HG03175 (cell line): ENCODE measurements at regions not wholly inside any gene's neighbourhood (a gene's known extent, or its start where the extent isn't known, plus 50 kb on each side); places are given as distances from the start of the nearest gene placed in this dataset.

Source experiments
- ATAC-seq: cut with Tn5 transposase; IDR thresholded peaks from one replicate; pipeline ENCODE4 v1.9.1; 2021; ENCODE audit warnings: mild to moderate bottlenecking, moderate library complexity; ENCODE audit not compliant: unreplicated experiment

GRCh38 chr10:111435871-111436270 lies 359.0 kb downstream of the ADRA2A start:
- no peak for ATAC-seq

GRCh38 chr10:111439034-111439842 lies 362.4 kb downstream of the ADRA2A start:
- no peak for ATAC-seq

DNA sequence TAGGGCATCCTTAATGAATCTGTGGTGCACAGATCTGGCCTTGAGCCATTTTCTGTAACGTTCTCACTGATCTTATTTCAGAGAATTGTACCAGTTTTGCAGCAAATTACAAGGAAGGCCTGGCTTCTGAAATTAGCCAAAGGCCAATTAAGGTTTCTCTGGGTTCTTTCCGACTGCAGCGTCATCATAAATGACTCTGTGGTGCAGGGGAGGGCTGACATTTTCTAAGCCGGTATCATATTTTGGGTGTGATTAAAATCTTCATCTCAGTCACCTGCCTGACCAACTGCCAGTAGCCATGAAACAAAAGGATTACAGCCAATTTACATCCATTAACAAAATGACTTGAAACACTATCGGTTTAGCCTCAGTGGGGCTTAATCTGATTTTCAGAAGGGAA lies 363.7 kb downstream of the ADRA2A start:
- ATAC-seq = no peak

DNA sequence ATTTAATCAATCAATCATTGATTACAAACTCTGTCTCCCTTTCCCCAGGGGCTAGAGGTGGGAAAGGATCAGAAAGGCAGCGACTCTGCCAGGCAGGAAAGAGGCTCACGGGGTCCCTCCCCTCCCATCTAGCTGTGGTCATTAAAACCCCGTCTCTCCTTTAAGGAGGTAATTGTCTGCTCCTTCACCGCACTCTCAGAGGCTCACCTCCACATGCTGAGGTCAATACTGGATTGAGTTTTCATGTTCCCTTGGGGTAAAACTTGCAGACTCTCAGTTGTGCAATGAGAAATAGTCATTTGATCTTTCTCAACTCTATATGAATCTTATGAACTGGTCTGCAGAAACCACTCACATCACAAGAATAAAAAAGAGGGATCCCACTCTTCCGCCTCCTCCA lies 368.8 kb downstream of the ADRA2A start:
- ATAC-seq = no peak

DNA sequence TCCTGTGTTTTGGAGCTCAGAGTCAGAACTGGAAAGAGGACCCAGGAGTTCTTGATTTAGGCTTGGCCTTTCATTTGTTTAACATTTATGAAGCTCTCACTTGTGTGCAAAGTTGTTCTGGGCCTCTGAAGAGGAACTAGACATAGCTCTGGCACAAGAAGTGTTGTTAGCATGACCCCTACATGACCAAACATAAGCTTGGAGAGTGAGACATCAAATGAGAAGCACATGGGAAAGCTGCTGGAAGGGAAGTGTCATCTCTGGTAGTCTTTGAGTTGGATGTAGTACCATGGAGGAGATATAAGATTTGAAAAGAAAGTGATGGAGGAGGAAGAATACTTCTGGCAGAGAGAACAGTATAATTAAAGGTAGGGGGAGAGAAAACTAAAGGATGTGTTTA lies 370.1 kb downstream of the ADRA2A start:
- no peak for ATAC-seq

DNA sequence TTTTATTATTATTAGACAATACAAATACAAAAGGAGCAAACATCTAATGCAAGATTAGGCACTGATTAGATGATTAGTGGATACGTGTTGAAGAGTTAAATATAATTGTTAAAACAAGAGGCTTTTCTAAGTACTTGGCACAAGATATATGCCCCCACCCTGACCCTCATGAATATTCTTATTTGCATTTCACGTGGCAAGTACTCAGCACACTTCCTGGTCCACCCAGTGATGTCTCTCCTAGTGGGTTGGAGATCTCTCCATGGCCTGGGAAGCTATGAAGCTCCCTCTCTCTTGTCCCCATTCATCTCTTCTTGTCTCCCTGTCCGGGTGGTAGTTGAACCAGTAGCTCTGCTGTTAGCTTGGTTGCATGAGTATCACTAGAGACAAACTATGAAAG lies 375.3 kb downstream of the ADRA2A start:
- ATAC-seq = no peak

DNA sequence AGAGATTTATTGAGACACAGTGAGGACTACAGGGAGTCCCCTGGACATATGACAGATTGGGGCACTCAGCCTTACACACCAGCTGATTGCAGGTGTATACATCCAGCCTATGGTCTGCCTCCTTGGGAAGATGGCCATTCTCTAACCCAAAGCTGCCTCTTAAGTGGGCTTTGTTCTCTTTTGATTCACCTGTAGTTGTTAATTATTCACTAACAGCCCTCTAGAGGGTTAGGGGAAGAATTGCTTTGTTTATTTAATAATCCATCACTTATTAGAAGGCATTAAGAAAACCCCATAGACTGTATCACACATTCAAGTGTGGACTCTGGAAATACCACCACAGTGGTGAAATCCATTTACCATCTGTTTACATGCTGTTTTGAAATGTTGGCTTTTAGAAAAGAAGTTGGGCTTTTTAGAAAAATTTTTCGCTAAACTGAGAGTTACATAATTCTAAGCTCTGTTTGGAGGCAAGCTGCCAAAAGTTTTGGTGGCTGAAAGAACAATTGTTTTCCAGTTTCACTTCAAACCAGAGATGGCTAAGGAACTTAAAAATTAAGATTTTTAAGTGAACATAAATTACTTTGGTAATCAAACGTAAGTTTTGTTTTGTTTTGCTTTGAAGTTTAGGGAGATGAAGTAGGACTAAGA lies 379.1 kb downstream of the ADRA2A start:
- peak; percentile 41 for ATAC-seq

DNA sequence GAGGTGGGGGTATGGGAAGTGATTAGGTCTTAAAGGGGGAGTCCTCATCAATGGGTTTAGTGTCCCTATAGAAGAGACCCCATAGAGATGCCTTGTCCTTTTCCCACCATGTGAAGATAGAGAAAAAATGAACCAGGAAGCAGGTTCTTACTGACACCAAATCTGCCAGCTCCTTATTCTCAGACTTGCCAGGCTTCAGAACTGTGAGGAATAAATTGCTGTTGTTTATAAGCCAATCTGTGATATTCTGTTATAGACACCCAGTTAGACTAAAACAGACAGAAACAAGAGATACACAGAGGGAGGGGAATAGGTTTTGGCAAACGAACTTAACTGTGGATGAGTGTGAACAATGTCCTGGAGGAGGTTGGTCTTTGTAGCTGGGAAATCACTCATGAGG lies 381.4 kb downstream of the ADRA2A start:
- no peak for ATAC-seq

GRCh38 chr10:111459967-111460366 lies 383.1 kb downstream of the ADRA2A start:
- no peak for ATAC-seq

DNA sequence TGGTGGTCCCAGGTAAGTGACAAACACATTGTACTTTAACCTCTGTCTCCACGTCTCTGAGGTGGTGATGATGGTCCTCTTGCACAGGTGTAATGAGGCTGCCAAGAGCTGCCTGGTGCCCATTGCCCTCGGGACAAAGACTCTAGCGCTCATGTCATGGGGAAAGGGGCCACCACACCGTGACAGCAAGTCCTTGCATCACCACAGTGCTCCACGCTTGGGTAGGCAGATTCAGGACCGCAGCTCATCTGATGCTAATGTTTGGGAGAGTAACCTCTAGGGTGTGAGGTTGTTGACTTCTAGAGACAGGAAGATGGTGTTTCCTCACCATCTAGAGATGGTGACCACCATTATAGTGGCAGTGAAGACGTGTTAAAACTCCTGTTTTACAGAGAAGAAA lies 395.6 kb downstream of the ADRA2A start:
- no peak for ATAC-seq

DNA sequence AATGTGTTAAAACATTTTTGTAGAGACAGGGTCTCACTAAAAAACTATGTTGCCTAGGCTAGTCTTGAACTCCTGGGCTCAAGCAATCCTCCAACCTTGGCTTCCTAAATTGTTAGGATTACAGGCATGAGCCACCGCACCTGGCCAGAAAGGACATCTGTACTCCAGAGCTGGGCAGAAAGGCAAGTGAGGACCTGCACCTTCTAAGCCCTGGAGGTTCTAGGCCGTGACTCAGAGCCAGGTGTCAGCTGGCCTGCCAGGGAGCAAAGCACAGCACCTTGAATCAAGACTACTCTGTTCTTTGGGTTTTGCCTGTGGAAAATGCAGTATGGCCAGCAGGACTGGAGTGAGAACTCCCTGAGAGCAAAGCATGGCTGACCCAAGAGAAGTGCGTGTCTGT lies 396.5 kb downstream of the ADRA2A start:
- ATAC-seq = no peak

- ATAC-seq = no peak
These were observed 398.0 kb downstream of the ADRA2A start for GRCh38 chr10:111474786-111475185.

GRCh38 chr10:111475720-111476119 lies 398.9 kb downstream of the ADRA2A start:
- no peak for ATAC-seq

DNA sequence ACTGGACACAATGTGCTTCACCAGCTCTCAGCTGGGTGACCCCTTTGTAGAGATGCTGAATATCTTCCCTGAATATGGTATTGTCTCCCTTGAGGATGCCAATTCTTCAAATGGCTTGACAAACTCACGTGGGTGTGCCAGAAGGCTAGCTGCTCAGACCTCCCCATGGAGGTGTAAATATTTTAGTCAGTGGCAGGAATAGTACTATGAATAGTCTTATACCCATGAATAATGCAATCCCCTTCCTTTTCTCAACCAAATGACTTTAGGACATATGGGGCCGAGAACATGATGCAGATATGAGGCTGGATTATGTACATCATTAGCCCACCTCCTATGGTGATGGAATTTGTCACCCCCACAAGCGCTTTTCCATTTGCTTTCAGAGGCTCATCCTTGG lies 401.8 kb downstream of the ADRA2A start:
- ATAC-seq = no peak

DNA sequence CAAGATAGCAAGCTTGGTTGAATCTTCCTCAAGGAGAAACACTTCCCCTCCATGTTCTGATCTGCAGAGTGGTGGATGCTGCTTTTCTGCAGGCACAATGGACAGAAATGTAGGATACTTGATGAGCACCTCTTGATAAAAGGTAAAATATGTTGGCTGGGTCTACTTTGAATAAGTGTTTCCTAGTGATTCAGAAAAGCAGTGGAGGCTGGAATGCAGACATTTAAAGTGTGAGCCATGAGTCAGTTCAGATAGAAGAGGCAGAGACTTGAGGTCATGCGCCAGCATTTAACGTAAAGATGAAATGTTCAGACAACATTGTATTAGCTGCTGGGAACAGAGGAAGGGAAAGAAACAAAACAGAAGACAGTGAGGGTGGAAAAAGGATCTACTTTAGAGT lies 403.1 kb downstream of the ADRA2A start:
- no peak for ATAC-seq

DNA sequence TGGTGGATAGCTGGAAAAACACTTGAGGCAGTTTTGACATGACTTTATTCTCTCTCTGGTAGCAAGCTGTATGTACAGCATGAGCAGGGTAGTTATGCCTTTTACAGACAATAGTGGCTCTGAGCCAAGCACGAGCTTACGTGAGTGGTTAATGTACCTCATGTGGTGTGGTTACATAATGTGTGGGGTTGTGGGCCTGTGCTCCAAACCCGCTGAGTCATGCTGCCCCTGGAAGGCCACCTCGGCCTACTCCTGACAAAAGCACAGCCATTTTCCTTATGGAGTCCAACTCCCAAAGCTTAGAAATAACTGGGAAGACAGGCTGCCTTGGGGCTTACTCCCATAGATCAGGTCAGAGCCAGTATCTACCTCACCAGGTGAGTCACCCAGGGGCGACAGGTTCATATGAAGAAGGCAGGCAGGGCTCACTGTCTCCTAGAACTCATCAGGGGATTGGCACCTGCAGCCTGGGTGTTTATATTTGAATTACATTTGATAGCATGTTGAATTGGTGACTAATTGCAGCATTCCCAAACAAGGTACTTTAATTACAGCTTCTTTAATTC lies 404.5 kb downstream of the ADRA2A start:
- no peak for ATAC-seq

DNA sequence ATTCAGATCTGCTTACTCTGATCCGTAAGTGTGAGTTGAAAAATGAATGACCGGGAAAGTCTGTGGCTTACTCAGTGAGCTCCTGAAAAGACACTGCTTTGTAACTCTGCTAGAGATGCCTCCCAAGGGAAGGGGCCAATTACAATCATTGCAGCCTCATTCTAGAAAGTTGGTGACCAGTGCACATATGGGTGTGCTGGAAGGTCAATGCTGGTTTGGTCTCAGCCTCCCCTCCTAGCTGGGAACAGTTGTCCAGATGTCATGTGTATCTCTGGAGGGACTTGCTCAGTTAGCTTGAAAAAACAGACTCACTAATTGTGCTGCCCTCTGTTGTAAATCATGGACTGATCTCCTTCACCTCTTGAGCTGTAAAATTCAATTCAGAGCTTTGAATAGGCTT lies 405.0 kb downstream of the ADRA2A start:
- no peak for ATAC-seq

DNA sequence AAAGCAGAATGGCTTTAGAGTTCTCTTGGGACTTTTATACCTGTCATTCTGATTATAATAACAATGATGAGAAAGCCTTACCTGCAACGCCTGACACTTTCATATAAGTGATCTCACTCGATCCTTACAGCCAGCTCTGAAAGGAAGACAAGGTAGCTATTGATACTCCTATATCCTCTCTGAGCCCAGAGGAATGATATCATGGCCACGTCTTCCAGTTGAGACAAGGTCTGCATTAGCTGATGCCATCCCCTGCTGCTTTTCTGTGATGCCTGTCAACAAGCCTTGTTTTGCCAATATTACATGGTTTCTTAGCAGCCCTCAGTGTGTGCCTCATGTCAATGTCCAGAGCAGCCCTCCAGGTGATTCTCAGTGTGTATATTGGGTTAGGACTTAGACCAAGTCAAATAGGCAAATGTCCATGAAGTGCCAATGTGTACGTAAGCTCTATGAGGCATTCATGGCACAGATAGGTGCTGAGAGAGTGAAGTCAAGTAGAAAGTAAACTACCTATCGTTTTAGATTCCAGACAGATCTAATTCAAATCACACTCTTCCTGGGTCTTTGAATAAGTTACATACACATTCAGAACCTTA lies 405.9 kb downstream of the ADRA2A start:
- no peak for ATAC-seq

DNA sequence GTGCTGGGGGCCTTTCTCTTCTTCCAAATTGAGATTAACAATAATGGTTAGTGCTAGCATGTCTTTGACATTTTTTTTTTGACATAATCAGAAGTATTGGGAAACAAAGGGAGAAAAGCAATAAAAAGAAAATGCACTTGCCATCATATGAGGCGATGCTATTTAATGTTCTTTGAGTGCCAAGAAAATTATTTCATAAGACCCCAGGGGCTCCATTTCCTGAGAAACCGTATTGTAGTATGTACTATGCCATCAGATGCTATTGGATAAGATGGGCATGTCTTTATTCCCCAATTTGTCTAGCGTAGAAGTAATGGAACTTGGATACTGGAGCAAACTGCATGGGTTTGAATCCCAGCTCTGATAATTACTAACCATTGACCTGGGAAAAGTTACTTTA lies 408.9 kb downstream of the ADRA2A start:
- ATAC-seq = no peak

- ATAC-seq = no peak
These were observed 409.5 kb downstream of the ADRA2A start for GRCh38 chr10:111486346-111486745.

DNA sequence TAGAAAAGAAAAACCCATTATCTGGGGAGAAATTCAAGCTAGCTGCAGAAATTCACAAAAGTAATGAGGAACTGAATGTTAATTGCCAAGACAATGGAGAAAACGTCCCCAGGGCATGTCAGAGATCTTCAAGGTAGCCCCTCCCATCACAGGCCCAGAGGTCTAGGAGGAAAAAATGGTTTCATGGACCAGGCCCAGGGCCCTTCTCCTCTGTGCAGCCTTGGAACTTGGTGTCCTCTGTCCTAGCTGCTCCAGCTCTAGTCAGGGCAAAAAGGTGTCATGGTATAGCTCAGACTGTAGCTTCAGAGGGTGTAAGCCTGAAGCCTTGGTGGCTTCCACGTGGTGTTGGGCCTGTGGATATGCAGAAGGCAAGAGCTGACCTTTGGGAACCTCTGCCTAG lies 411.8 kb downstream of the ADRA2A start:
- no peak for ATAC-seq

DNA sequence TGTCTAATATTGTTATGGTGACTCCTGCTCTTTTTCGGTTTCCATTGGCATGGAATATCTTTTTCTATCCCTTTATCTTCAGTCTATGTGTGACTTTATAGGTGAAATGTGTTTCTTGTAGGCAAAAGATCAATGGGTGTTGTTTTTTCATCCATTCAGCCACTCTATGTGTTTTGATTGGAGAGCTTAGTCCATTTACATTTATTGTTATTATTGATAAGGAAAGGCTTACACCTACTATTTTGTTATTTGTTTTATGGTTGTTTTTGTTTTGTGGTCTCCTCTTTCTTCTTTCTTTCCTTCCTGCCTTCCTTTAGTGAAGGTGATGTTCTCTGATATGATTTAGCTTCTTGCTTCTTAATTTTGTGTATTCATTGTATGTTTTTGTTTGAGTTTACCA lies 414.3 kb downstream of the ADRA2A start:
- ATAC-seq = no peak
